ENCODE measurements at regions not wholly inside any gene's neighbourhood (a gene's known extent, or its start where the extent isn't known, plus 50 kb on each side); places are given as distances from the start of the nearest gene placed in this dataset.

- BruUV-seq (replicated peaks) = no TSS peak
- H3K4me2 ChIP-seq (ENCODE audit: insufficient read depth, low read length) = no peak overlapping the region
- H3K4me1 ChIP-seq (ENCODE audit: control insufficient read depth, extremely low read depth, insufficient read depth, low read length) = peaks cover 34% of the 10 kb centered on the region
- H3K79me2 ChIP-seq (ENCODE audit: control insufficient read depth, insufficient read depth, low read length) = no peaks in the 10 kb centered on the region
- FAIRE-seq (no peak), DNase-seq (ENCODE audit: low read depth, low spot score) (no peak)
- TF ChIP-seq MAX (IDR thresholded peaks at IDR 0.05; ENCODE audit: insufficient read depth, insufficient read length) = no peak
- no peak for TF ChIP-seq CTCF (IDR thresholded peaks at IDR 0.05; ENCODE audit: extremely low read depth in 1 of 2, insufficient read depth in 1 of 2, low read depth in 1 of 2, low read length in 2 of 2)
- TF ChIP-seq POLR2A (IDR thresholded peaks at IDR 0.05; ENCODE audit: low read depth, low read length) = no peak
- no peak for TF ChIP-seq GATA2 (IDR thresholded peaks at IDR 0.05; ENCODE audit: insufficient read depth, insufficient read length, low read depth, low read length)
- TF ChIP-seq EZH2 (IDR thresholded peaks at IDR 0.05; ENCODE audit: borderline replicate concordance, low read depth, low read length, severe bottlenecking) = no peak
- no peak for TF ChIP-seq JUN (IDR thresholded peaks at IDR 0.05; ENCODE audit: borderline replicate concordance, insufficient read depth, insufficient read length, low read depth)
- TF ChIP-seq FOS (IDR thresholded peaks at IDR 0.05; ENCODE audit: borderline replicate concordance, insufficient read depth, low read length) = no peak
- no peak for TF ChIP-seq POLR2AphosphoS5 (IDR thresholded peaks at IDR 0.05; ENCODE audit: insufficient read depth, low read depth, low read length)
- no peak for TF ChIP-seq MYC (IDR thresholded peaks at IDR 0.05; ENCODE audit: low read depth, low read length)
- dilution Hi-C loops (cut with MboI; ENCODE audit: extremely low pct_ligation_motif_present, low sequenced_read_pairs) = no loop called here
- H2AFZ ChIP-seq (ENCODE audit: low read depth, low read length) = no peak overlapping the region
- H3K36me3 ChIP-seq (ENCODE audit: control insufficient read depth in 2 of 2, extremely low read depth in 1 of 2, insufficient read depth in 2 of 2, low read length in 2 of 2) = no peaks in the 10 kb centered on the region
- H3K9me3 ChIP-seq (replicated peaks; ENCODE audit: control insufficient read depth, insufficient read depth, low read length) = no peaks in the 10 kb centered on the region
- H4K20me1 ChIP-seq (replicated peaks; ENCODE audit: control insufficient read depth, extremely low read depth, insufficient read depth, low read length) = no peaks in the 10 kb centered on the region
- peak overlapping the region; percentile 91 for H3K27ac ChIP-seq (ENCODE audit: insufficient read depth, low read depth, low read length)
- ChIA-PET POLR2A (no interaction called here), CTCF (no interaction called here)
- H3K9me1 ChIP-seq (replicated peaks; ENCODE audit: control insufficient read depth, extremely low read depth, insufficient read depth, low read length) = no peaks in the 10 kb centered on the region
- intact Hi-C loops (cut with micrococcal nuclease) = loop anchor here (5.0 to 10.0 kb wide), 2 partner anchors 129 to 878 kb away; no protein-coding TSS in a partner anchor
- H3K9ac ChIP-seq (replicated peaks; ENCODE audit: extremely low read depth, insufficient read depth, low read length) = no peak overlapping the region
- no peaks in the 10 kb centered on the region for H3K27me3 ChIP-seq (ENCODE audit: control insufficient read depth in 2 of 2, insufficient read depth in 2 of 2, low read length in 2 of 2)
- no peak overlapping the region for H3K4me3 ChIP-seq (replicated peaks in 1 of 3; ENCODE audit: insufficient read depth in 1 of 3, low read depth in 1 of 3, low read length in 3 of 3)
Measured at GRCh38 chr21:27646691-27647090, 679.8 kb upstream of the ADAMTS5 start.
